ENCODE measurements at regions not wholly inside any gene's neighbourhood (a gene's known extent, or its start where the extent isn't known, plus 50 kb on each side); places are given as distances from the start of the nearest gene placed in this dataset.

GRCh38 chr6:125375013-125375412 is 73.2 kb upstream of the HDDC2 start:
- H3K79me2 ChIP-seq (ENCODE audit: insufficient read depth, low read length): no peaks in the 10 kb centered on the region
- H4K20me1 ChIP-seq (ENCODE audit: low read depth, low read length): no peaks in the 10 kb centered on the region
- TF ChIP-seq CTCF (IDR thresholded peaks at IDR 0.05; ENCODE audit: insufficient read depth, low read length, poor library complexity, severe bottlenecking) (no peak), EZH2phosphoT487 (conservative IDR thresholded peaks at IDR 0.05; ENCODE audit: low read length) (no peak)
- no peak overlapping the region for H2AFZ ChIP-seq (ENCODE audit: low read depth, low read length, severe bottlenecking)
- H3K27me3 ChIP-seq (ENCODE audit: low read length): no peaks in the 10 kb centered on the region
- no peaks in the 10 kb centered on the region for H3F3A ChIP-seq (ENCODE audit: insufficient read depth)
- no peaks in the 10 kb centered on the region for H3K36me3 ChIP-seq (ENCODE audit: low read length)
- H3K9me2 ChIP-seq (replicated peaks; ENCODE audit: insufficient read depth, low read length): no peaks in the 10 kb centered on the region
- H3K27ac ChIP-seq (ENCODE audit: low read depth, low read length): no peak overlapping the region
- no peak overlapping the region for H3K9ac ChIP-seq (ENCODE audit: low read length)
- no peak overlapping the region for H3K4me3 ChIP-seq (ENCODE audit: insufficient read depth, low read length, poor library complexity, severe bottlenecking)
- no peak overlapping the region for H3K4me2 ChIP-seq (ENCODE audit: low read depth, low read length, poor library complexity, severe bottlenecking)
- H3K9me3 ChIP-seq (ENCODE audit: insufficient read depth, low read length): no peaks in the 10 kb centered on the region

GRCh38 chr6:125375821-125376220 is 74.1 kb upstream of the HDDC2 start:
- TF ChIP-seq CTCF (IDR thresholded peaks at IDR 0.05; ENCODE audit: insufficient read depth, low read length, poor library complexity, severe bottlenecking) (no peak), EZH2phosphoT487 (conservative IDR thresholded peaks at IDR 0.05; ENCODE audit: low read length) (no peak)
- Histone ChIP-seq H3K4me2 (ENCODE audit: low read depth, low read length, poor library complexity, severe bottlenecking) (no peak overlapping the region), H3K9me2 (replicated peaks; ENCODE audit: insufficient read depth, low read length) (no peaks in the 10 kb centered on the region), H3K27ac (ENCODE audit: low read depth, low read length) (no peak overlapping the region), H4K20me1 (ENCODE audit: low read depth, low read length) (no peaks in the 10 kb centered on the region), H3K36me3 (ENCODE audit: low read length) (no peaks in the 10 kb centered on the region), H3K4me3 (ENCODE audit: insufficient read depth, low read length, poor library complexity, severe bottlenecking) (no peak overlapping the region), H3K9ac (ENCODE audit: low read length) (no peak overlapping the region), H3K27me3 (ENCODE audit: low read length) (no peaks in the 10 kb centered on the region), H3F3A (ENCODE audit: insufficient read depth) (no peaks in the 10 kb centered on the region), H3K79me2 (ENCODE audit: insufficient read depth, low read length) (no peaks in the 10 kb centered on the region), H3K9me3 (ENCODE audit: insufficient read depth, low read length) (no peaks in the 10 kb centered on the region), H2AFZ (ENCODE audit: low read depth, low read length, severe bottlenecking) (no peak overlapping the region)

GRCh38 chr6:125377621-125378020 is 75.9 kb upstream of the HDDC2 start:
- Histone ChIP-seq H2AFZ (ENCODE audit: low read depth, low read length, severe bottlenecking) (no peak overlapping the region), H3F3A (ENCODE audit: insufficient read depth) (no peaks in the 10 kb centered on the region), H3K79me2 (ENCODE audit: insufficient read depth, low read length) (no peaks in the 10 kb centered on the region), H3K36me3 (ENCODE audit: low read length) (no peaks in the 10 kb centered on the region), H3K27ac (ENCODE audit: low read depth, low read length) (no peak overlapping the region), H3K9me3 (ENCODE audit: insufficient read depth, low read length) (no peaks in the 10 kb centered on the region), H3K4me2 (ENCODE audit: low read depth, low read length, poor library complexity, severe bottlenecking) (no peak overlapping the region), H3K9me2 (replicated peaks; ENCODE audit: insufficient read depth, low read length) (no peaks in the 10 kb centered on the region), H3K4me3 (ENCODE audit: insufficient read depth, low read length, poor library complexity, severe bottlenecking) (no peak overlapping the region), H3K27me3 (ENCODE audit: low read length) (no peaks in the 10 kb centered on the region), H4K20me1 (ENCODE audit: low read depth, low read length) (no peaks in the 10 kb centered on the region), H3K9ac (ENCODE audit: low read length) (no peak overlapping the region)
- TF ChIP-seq EZH2phosphoT487 (conservative IDR thresholded peaks at IDR 0.05; ENCODE audit: low read length) (no peak), CTCF (IDR thresholded peaks at IDR 0.05; ENCODE audit: insufficient read depth, low read length, poor library complexity, severe bottlenecking) (no peak)

DNA sequence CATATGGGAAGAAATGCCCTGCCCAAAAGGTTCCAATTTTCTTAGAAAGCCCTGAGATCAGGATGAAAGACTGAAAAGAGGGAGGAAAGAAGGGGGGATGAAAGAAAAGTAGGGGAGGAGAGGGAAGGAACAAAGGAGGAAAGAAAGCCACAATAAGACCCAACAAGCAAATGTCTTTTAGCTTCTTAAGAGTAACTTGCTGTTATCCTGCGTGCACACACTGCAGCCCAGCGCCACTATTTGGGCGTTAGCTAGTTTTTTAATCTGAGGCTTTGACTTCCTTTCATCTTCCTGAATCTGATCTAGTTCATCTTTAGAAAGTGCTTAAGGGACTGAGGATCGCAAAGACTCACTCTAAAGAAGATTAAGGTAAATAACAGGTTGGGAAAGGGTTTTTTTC is 77.4 kb upstream of the HDDC2 start:
- no peak for TF ChIP-seq CTCF (IDR thresholded peaks at IDR 0.05; ENCODE audit: insufficient read depth, low read length, poor library complexity, severe bottlenecking)
- TF ChIP-seq EZH2phosphoT487 (conservative IDR thresholded peaks at IDR 0.05; ENCODE audit: low read length): no peak
- H3K4me2 ChIP-seq (ENCODE audit: low read depth, low read length, poor library complexity, severe bottlenecking): no peak overlapping the region

More for the DNA sequence above, 77.4 kb upstream of the HDDC2 start:
- Histone ChIP-seq H3K4me3 (ENCODE audit: insufficient read depth, low read length, poor library complexity, severe bottlenecking) (no peak overlapping the region), H3K9ac (ENCODE audit: low read length) (no peak overlapping the region), H3K9me2 (replicated peaks; ENCODE audit: insufficient read depth, low read length) (no peaks in the 10 kb centered on the region), H4K20me1 (ENCODE audit: low read depth, low read length) (no peaks in the 10 kb centered on the region), H3K79me2 (ENCODE audit: insufficient read depth, low read length) (no peaks in the 10 kb centered on the region), H3K36me3 (ENCODE audit: low read length) (no peaks in the 10 kb centered on the region), H2AFZ (ENCODE audit: low read depth, low read length, severe bottlenecking) (no peak overlapping the region), H3F3A (ENCODE audit: insufficient read depth) (no peaks in the 10 kb centered on the region), H3K27ac (ENCODE audit: low read depth, low read length) (no peak overlapping the region), H3K9me3 (ENCODE audit: insufficient read depth, low read length) (no peaks in the 10 kb centered on the region), H3K27me3 (ENCODE audit: low read length) (no peaks in the 10 kb centered on the region)

All from SU-DHL-6 (cell line).